ENCODE measurements at regions not wholly inside any gene's neighbourhood (a gene's known extent, or its start where the extent isn't known, plus 50 kb on each side); places are given as distances from the start of the nearest gene placed in this dataset.

DNA sequence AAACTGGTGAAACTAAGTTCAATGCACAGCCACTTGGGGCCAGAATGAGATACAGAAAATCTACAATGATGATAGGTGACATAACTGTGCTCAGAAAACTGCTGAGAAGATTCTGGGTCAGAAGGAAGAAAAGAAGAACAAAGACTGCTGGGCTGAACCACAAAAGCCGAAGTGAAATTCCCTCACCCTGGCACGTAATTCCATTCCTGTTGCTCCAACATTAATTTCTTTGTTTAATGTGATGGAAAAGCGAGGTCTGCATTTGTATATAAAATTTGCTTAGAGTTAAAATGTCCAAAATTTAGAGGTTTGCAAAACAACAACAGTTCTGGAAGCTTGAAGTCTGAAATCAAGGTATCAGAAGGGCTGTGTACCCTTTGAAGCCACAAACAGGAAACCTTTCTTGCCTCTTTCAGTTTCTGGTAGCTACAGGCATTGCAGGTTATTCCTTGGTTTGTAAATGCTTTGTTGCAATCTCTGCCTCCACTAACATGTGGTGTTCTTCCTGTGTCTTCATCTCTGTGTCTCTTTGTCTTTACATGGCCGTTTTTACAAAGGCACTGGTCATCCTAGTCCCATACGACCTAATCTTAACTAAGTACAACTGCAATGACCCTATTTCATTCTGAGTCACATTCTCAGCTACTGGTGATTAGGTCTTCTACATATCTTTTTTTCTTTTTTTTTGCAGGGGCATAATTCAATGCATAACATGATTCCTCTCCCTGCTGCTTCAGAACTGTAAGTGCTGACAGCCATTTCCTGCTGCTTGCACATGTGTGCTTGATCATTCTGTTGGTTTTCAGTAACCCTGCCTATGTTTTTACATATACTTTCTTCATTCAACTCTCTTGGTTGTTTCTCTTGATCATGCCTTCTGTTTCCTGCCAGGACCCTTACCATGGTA is 603.0 kb upstream of the CDH8 start:
- H3K4me1 ChIP-seq (ENCODE audit: low read length): no peaks in the 10 kb centered on the region
- peaks cover 10% of the 10 kb centered on the region; the same call in 1 of the 2 replicates for H3K9me3 ChIP-seq (ENCODE audit: low read length)
- H3K36me3 ChIP-seq (ENCODE audit: insufficient read depth, low read length): no peaks in the 10 kb centered on the region
- DNase-seq: no peak
- no peak overlapping the region for H3K4me2 ChIP-seq (ENCODE audit: low read depth, low read length, poor library complexity, severe bottlenecking)
- H3K9me2 ChIP-seq (replicated peaks; ENCODE audit: insufficient read depth, low read length): no peaks in the 10 kb centered on the region
- no peak overlapping the region for H3K9ac ChIP-seq (ENCODE audit: low read length)
- no peaks in the 10 kb centered on the region for H4K20me1 ChIP-seq (ENCODE audit: insufficient read depth, low read depth, low read length)
- H2AFZ ChIP-seq (ENCODE audit: low read length): no peak overlapping the region
- no peak overlapping the region for H3K27ac ChIP-seq (ENCODE audit: low read length)
- no peaks in the 10 kb centered on the region for H3K27me3 ChIP-seq (ENCODE audit: low read length)
- H3K79me2 ChIP-seq (ENCODE audit: low read length): no peaks in the 10 kb centered on the region
- no peak overlapping the region for H3K4me3 ChIP-seq (ENCODE audit: low read length)

DNA sequence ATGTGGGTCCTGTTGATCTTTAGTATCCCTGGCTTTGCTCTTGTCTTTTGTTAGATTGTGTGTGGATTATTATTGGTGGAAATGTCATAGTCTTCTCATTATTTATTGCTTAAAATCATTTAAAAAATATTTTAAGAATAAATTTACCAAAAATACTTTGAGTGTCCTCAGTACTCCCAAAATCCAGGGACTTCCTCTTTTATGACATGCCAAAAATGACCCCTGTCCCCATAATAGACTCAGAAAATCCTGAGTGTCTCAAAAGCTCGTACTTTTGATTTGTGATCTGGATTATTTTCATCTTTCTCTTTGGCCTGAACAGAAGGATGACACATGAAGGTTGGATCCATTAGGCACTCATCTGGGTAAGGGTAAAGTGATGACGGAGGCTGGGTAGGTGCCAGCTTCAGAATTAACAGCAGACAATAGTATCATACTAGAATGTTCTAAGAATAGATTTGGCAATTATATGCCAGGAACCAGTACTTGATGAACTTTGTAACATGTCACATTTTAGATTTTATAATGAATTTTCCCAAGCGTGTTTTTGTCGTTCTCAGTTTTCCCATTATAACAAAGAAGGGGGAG is 602.2 kb upstream of the CDH8 start:
- Histone ChIP-seq H3K4me2 (ENCODE audit: low read depth, low read length, poor library complexity, severe bottlenecking) (no peak overlapping the region), H3K4me3 (ENCODE audit: low read length) (no peak overlapping the region)

DNA sequence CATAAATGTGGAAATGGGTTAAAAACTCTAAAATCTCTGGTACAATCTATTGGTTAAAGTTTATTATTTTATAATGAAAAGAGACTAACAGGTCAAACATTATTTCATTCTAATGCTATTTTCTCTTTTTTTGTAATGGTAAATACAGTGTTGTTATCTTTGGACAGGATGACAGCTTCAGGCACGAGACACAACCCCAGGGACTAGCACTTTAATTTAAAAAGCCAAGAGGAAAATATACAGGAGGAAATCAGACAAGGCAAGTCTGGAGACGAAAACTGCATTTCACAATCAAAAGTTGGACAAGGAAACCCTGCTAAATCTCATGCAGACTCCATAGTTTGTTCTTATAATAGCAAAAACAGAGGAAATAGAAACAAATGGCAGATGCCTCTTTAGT is 589.1 kb upstream of the CDH8 start:
- Histone ChIP-seq H3K4me3 (ENCODE audit: low read length) (no peak overlapping the region), H3K9me2 (replicated peaks; ENCODE audit: insufficient read depth, low read length) (no peaks in the 10 kb centered on the region), H4K20me1 (ENCODE audit: insufficient read depth, low read depth, low read length) (no peaks in the 10 kb centered on the region), H3K4me1 (ENCODE audit: low read length) (no peaks in the 10 kb centered on the region), H3K27ac (ENCODE audit: low read length) (no peak overlapping the region), H3K9ac (ENCODE audit: low read length) (no peak overlapping the region), H3K27me3 (ENCODE audit: low read length) (no peaks in the 10 kb centered on the region), H3K4me2 (ENCODE audit: low read depth, low read length, poor library complexity, severe bottlenecking) (no peak overlapping the region), H3K79me2 (ENCODE audit: low read length) (no peaks in the 10 kb centered on the region), H3K36me3 (ENCODE audit: insufficient read depth, low read length) (no peaks in the 10 kb centered on the region), H3K9me3 (ENCODE audit: low read length) (peaks cover 5% of the 10 kb centered on the region; the same call in 1 of the 2 replicates), H2AFZ (ENCODE audit: low read length) (no peak overlapping the region)
- no peak for DNase-seq

More for the DNA sequence above, 602.2 kb upstream of the CDH8 start:
- Histone ChIP-seq H4K20me1 (ENCODE audit: insufficient read depth, low read depth, low read length) (no peaks in the 10 kb centered on the region), H3K9me3 (ENCODE audit: low read length) (peaks cover 14% of the 10 kb centered on the region; the same call in 1 of the 2 replicates), H3K9me2 (replicated peaks; ENCODE audit: insufficient read depth, low read length) (no peaks in the 10 kb centered on the region), H3K36me3 (ENCODE audit: insufficient read depth, low read length) (no peaks in the 10 kb centered on the region), H3K27ac (ENCODE audit: low read length) (no peak overlapping the region), H3K9ac (ENCODE audit: low read length) (no peak overlapping the region), H2AFZ (ENCODE audit: low read length) (no peak overlapping the region), H3K27me3 (ENCODE audit: low read length) (no peaks in the 10 kb centered on the region), H3K4me1 (ENCODE audit: low read length) (no peaks in the 10 kb centered on the region), H3K79me2 (ENCODE audit: low read length) (no peaks in the 10 kb centered on the region)
- DNase-seq: no peak

- Histone ChIP-seq H4K20me1 (ENCODE audit: insufficient read depth, low read depth, low read length) (no peaks in the 10 kb centered on the region), H3K9me2 (replicated peaks; ENCODE audit: insufficient read depth, low read length) (no peaks in the 10 kb centered on the region), H3K36me3 (ENCODE audit: insufficient read depth, low read length) (no peaks in the 10 kb centered on the region), H3K9ac (ENCODE audit: low read length) (no peak overlapping the region), H3K27ac (ENCODE audit: low read length) (no peak overlapping the region), H3K27me3 (ENCODE audit: low read length) (no peaks in the 10 kb centered on the region), H2AFZ (ENCODE audit: low read length) (no peak overlapping the region), H3K4me3 (ENCODE audit: low read length) (no peak overlapping the region), H3K4me2 (ENCODE audit: low read depth, low read length, poor library complexity, severe bottlenecking) (no peak overlapping the region), H3K79me2 (ENCODE audit: low read length) (no peaks in the 10 kb centered on the region), H3K9me3 (ENCODE audit: low read length) (peaks cover 14% of the 10 kb centered on the region), H3K4me1 (ENCODE audit: low read length) (no peaks in the 10 kb centered on the region)
- DNase-seq: no peak
Observed at GRCh38 chr16:62620275-62620674, 584.0 kb upstream of the CDH8 start.

DNA sequence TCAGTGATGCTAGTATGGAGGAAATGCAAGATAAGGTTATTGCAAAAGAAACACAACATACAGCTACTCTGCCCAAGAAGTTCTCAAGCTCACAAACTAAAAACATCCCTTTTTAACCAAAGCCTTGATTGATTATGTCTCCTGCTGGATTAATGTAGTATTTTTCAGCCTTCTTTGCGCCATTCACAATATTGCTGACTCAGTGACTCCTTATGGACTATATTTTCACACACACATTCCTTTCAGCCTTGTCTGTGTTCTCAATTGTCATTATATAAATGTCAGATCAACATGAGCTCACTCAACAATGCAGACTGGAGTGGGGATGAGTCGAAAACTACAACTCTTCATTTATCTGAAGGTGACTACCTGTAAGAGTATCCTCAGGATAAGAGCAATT is 579.3 kb upstream of the CDH8 start:
- no peak overlapping the region for H3K9ac ChIP-seq (ENCODE audit: low read length)
- no peaks in the 10 kb centered on the region for H3K79me2 ChIP-seq (ENCODE audit: low read length)
- no peak overlapping the region for H2AFZ ChIP-seq (ENCODE audit: low read length)
- H4K20me1 ChIP-seq (ENCODE audit: insufficient read depth, low read depth, low read length): no peaks in the 10 kb centered on the region
- H3K4me2 ChIP-seq (ENCODE audit: low read depth, low read length, poor library complexity, severe bottlenecking): no peak overlapping the region
- H3K27ac ChIP-seq (ENCODE audit: low read length): no peak overlapping the region
- H3K4me1 ChIP-seq (ENCODE audit: low read length): no peaks in the 10 kb centered on the region
- no peaks in the 10 kb centered on the region for H3K9me2 ChIP-seq (replicated peaks; ENCODE audit: insufficient read depth, low read length)
- DNase-seq: no peak
- H3K27me3 ChIP-seq (ENCODE audit: low read length): no peaks in the 10 kb centered on the region
- no peaks in the 10 kb centered on the region for H3K36me3 ChIP-seq (ENCODE audit: insufficient read depth, low read length)
- no peak overlapping the region for H3K4me3 ChIP-seq (ENCODE audit: low read length)
- H3K9me3 ChIP-seq (ENCODE audit: low read length): peaks cover 20% of the 10 kb centered on the region

GRCh38 chr16:62610291-62610690 is 574.1 kb upstream of the CDH8 start:
- H3K4me2 ChIP-seq (ENCODE audit: low read depth, low read length, poor library complexity, severe bottlenecking): no peak overlapping the region
- no peaks in the 10 kb centered on the region for H4K20me1 ChIP-seq (ENCODE audit: insufficient read depth, low read depth, low read length)
- no peaks in the 10 kb centered on the region for H3K79me2 ChIP-seq (ENCODE audit: low read length)
- H3K27me3 ChIP-seq (ENCODE audit: low read length): no peaks in the 10 kb centered on the region
- H3K4me1 ChIP-seq (ENCODE audit: low read length): no peaks in the 10 kb centered on the region
- no peak overlapping the region for H3K4me3 ChIP-seq (ENCODE audit: low read length)
- no peak for DNase-seq
- H2AFZ ChIP-seq (ENCODE audit: low read length): no peak overlapping the region
- H3K9me2 ChIP-seq (replicated peaks; ENCODE audit: insufficient read depth, low read length): no peaks in the 10 kb centered on the region
- no peaks in the 10 kb centered on the region for H3K36me3 ChIP-seq (ENCODE audit: insufficient read depth, low read length)
- no peak overlapping the region for H3K27ac ChIP-seq (ENCODE audit: low read length)
- H3K9ac ChIP-seq (ENCODE audit: low read length): no peak overlapping the region
- H3K9me3 ChIP-seq (ENCODE audit: low read length): peaks cover 10% of the 10 kb centered on the region

GRCh38 chr16:62602790-62603189 is 566.6 kb upstream of the CDH8 start:
- H3K27me3 ChIP-seq (ENCODE audit: low read length): no peaks in the 10 kb centered on the region
- H3K9me3 ChIP-seq (ENCODE audit: low read length): peaks cover 5% of the 10 kb centered on the region
- no peak overlapping the region for H2AFZ ChIP-seq (ENCODE audit: low read length)
- H3K36me3 ChIP-seq (ENCODE audit: insufficient read depth, low read length): no peaks in the 10 kb centered on the region
- H3K79me2 ChIP-seq (ENCODE audit: low read length): no peaks in the 10 kb centered on the region
- H3K9me2 ChIP-seq (replicated peaks; ENCODE audit: insufficient read depth, low read length): no peaks in the 10 kb centered on the region
- DNase-seq: no peak
- H3K4me2 ChIP-seq (ENCODE audit: low read depth, low read length, poor library complexity, severe bottlenecking): no peak overlapping the region
- H3K4me1 ChIP-seq (ENCODE audit: low read length): no peaks in the 10 kb centered on the region
- H3K27ac ChIP-seq (ENCODE audit: low read length): no peak overlapping the region
- no peaks in the 10 kb centered on the region for H4K20me1 ChIP-seq (ENCODE audit: insufficient read depth, low read depth, low read length)
- H3K9ac ChIP-seq (ENCODE audit: low read length): no peak overlapping the region
- no peak overlapping the region for H3K4me3 ChIP-seq (ENCODE audit: low read length)

DNA sequence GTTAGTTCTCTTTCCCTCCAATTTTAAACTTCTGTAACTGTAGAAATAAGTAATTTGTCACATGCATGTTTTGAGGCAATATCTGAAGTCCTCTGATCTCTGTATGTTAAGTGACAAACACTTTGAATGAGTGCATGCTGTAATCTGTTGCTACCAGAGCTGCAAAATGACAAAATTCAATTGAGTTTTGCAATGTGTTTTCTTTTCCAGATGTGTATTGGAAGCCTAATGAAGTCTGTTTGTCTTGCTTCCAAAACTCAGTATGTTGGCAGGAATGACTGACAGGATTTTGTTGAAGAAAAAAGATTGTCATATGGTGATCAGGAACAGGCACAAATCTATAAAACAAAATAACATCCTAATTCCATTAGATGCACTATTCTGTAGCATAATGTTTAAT is 561.6 kb upstream of the CDH8 start:
- Histone ChIP-seq H3K4me3 (ENCODE audit: low read length) (no peak overlapping the region), H3K36me3 (ENCODE audit: insufficient read depth, low read length) (no peaks in the 10 kb centered on the region), H3K9me3 (ENCODE audit: low read length) (peaks cover 11% of the 10 kb centered on the region; the same call in 1 of the 2 replicates), H3K27ac (ENCODE audit: low read length) (no peak overlapping the region), H3K27me3 (ENCODE audit: low read length) (no peaks in the 10 kb centered on the region), H3K9ac (ENCODE audit: low read length) (no peak overlapping the region), H2AFZ (ENCODE audit: low read length) (no peak overlapping the region), H3K4me2 (ENCODE audit: low read depth, low read length, poor library complexity, severe bottlenecking) (no peak overlapping the region), H3K4me1 (ENCODE audit: low read length) (no peaks in the 10 kb centered on the region), H3K79me2 (ENCODE audit: low read length) (no peaks in the 10 kb centered on the region), H3K9me2 (replicated peaks; ENCODE audit: insufficient read depth, low read length) (no peaks in the 10 kb centered on the region), H4K20me1 (ENCODE audit: insufficient read depth, low read depth, low read length) (no peaks in the 10 kb centered on the region)
- DNase-seq: no peak

All from Karpas-422 (cell line).